ENCODE measurements at regions not wholly inside any gene's neighbourhood (a gene's known extent, or its start where the extent isn't known, plus 50 kb on each side); places are given as distances from the start of the nearest gene placed in this dataset.

- FAIRE-seq = no peak
- no peak for TF ChIP-seq CTCF (IDR thresholded peaks at IDR 0.05; ENCODE audit: borderline replicate concordance, extremely low read depth, insufficient read depth)
- H3K27ac ChIP-seq (ENCODE audit: low read depth in 2 of 2, low read length in 2 of 2) = no peak overlapping the region
- peaks cover 0 to 3% (median 0%) of the 10 kb centered on the region in 3 donors for H3K9me3 ChIP-seq (ENCODE audit: control insufficient read depth in 2 of 3, insufficient read depth in 1 of 3, low read length in 3 of 3)
- H3K9ac ChIP-seq (ENCODE audit: low read length in 3 of 3) = no peak overlapping the region
- H3K4me1 ChIP-seq (ENCODE audit: control insufficient read depth in 2 of 3, insufficient read depth in 2 of 3, low read depth in 1 of 3, low read length in 3 of 3) = no peaks in the 10 kb centered on the region
- DNase-seq = peak in 1 of 5 donors; percentile 6
- no peaks in the 10 kb centered on the region for H3K36me3 ChIP-seq (ENCODE audit: control insufficient read depth in 2 of 3, insufficient read depth in 3 of 3, low read length in 3 of 3)
- no peaks in the 10 kb centered on the region for H3K27me3 ChIP-seq (ENCODE audit: control insufficient read depth, insufficient read depth, low read length)
- intact Hi-C loops (cut with DNase I) = no loop called here
- no peak overlapping the region for H3K4me3 ChIP-seq (ENCODE audit: low read length in 3 of 3)
Observed at GRCh38 chr4:54800831-54801530, 143.2 kb downstream of the KIT start.

DNA sequence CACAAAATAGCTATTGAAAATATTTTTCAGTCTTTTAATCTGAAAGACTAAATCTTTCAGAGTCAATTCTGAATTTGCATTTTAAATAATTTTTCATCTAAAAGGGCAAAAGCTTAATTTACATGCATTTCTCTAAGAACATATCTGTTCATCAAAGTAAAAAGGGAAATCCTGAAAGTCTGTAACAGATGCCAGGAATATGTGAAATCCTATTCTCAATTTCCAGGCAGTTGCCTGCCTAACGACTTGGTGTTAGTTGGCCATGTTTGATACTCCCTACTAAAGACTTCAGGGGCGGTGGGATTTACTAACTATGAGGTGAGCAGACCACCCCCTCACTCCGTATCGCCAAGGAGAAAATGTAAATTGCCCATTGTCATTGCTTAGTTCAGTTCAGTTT, 136.8 kb downstream of the KIT start:
- Histone ChIP-seq H3K9ac (ENCODE audit: low read length in 3 of 3) (no peak overlapping the region), H3K36me3 (ENCODE audit: control insufficient read depth in 2 of 3, insufficient read depth in 3 of 3, low read length in 3 of 3) (no peaks in the 10 kb centered on the region), H3K9me3 (ENCODE audit: control insufficient read depth in 2 of 3, insufficient read depth in 1 of 3, low read length in 3 of 3) (no peaks in the 10 kb centered on the region), H3K27me3 (ENCODE audit: control insufficient read depth, insufficient read depth, low read length) (no peaks in the 10 kb centered on the region), H3K4me1 (ENCODE audit: control insufficient read depth in 2 of 3, insufficient read depth in 2 of 3, low read depth in 1 of 3, low read length in 3 of 3) (no peaks in the 10 kb centered on the region), H3K4me3 (ENCODE audit: low read length in 3 of 3) (no peak overlapping the region), H3K27ac (ENCODE audit: low read depth in 2 of 2, low read length in 2 of 2) (no peak overlapping the region)
- TF ChIP-seq CTCF (IDR thresholded peaks at IDR 0.05; ENCODE audit: borderline replicate concordance, extremely low read depth, insufficient read depth) = no peak
- DNase-seq = no peak
- intact Hi-C loops (cut with DNase I) = no loop called here
- no peak for FAIRE-seq

DNA sequence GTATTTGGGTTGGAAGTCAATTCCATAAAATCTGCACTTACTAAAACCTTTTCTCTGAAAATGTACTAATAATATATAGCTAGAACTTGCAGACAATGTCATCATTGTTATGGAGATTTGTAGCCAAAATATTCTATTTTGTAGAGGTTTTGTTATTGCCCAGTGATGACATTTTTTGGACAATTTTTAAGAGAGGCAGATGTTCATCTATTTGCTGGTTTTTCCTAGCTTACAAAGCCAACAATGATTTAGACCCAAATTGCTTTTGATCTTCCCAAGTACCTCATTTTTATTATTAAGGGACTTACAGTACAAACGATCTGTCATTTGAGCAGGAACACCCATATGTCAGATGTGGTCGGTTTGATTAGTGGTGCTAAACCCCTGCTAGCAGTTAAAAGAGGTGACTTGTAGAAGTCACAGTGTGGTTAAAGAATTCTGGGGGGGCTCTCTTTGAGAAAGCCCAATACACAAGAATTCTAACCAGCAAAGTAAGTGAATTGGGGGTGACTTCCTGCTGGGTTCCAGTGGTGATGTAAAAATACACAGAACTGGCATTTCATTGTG, 136.2 kb downstream of the KIT start:
- Histone ChIP-seq H3K27me3 (ENCODE audit: control insufficient read depth, insufficient read depth, low read length) (no peaks in the 10 kb centered on the region), H3K4me3 (ENCODE audit: low read length in 3 of 3) (no peak overlapping the region), H3K4me1 (ENCODE audit: control insufficient read depth in 2 of 3, insufficient read depth in 2 of 3, low read depth in 1 of 3, low read length in 3 of 3) (no peaks in the 10 kb centered on the region), H3K9ac (ENCODE audit: low read length in 3 of 3) (no peak overlapping the region), H3K9me3 (ENCODE audit: control insufficient read depth in 2 of 3, insufficient read depth in 1 of 3, low read length in 3 of 3) (no peaks in the 10 kb centered on the region), H3K36me3 (ENCODE audit: control insufficient read depth in 2 of 3, insufficient read depth in 3 of 3, low read length in 3 of 3) (no peaks in the 10 kb centered on the region), H3K27ac (ENCODE audit: low read depth in 2 of 2, low read length in 2 of 2) (no peak overlapping the region)
- FAIRE-seq (no peak), DNase-seq (peak in 1 of 5 donors; percentile 18)
- TF ChIP-seq CTCF (IDR thresholded peaks at IDR 0.05; ENCODE audit: borderline replicate concordance, extremely low read depth, insufficient read depth) = no peak
- intact Hi-C loops (cut with DNase I) = no loop called here
